Liver (tissue), 8 donors: ENCODE measurements at regions not wholly inside any gene's neighbourhood (a gene's known extent, or its start where the extent isn't known, plus 50 kb on each side); places are given as distances from the start of the nearest gene placed in this dataset.

ENCODE experiments used
- DNase-seq: peaks from one replicate; pipeline ENCODE4 v3.0.0-alpha.2; 2017; ENCODE audit warnings: low spot score
- H3K27ac ChIP-seq, 2 donors: one replicate each; pipeline ENCODE4 v1.7.0; 2013; ENCODE audit warnings: inconsistent platforms in 2 of 2, low read length in 2 of 2, control low read depth in 1 of 2, low read depth in 1 of 2, mild to moderate bottlenecking in 1 of 2
- H3K27me3 ChIP-seq, 4 donors: one replicate each; pipeline versions ENCODE4 v1.6.1 to v1.7.0; 2013; ENCODE audit warnings: low read length in 3 of 4, inconsistent platforms in 1 of 4, mild to moderate bottlenecking in 1 of 4, moderate library complexity in 1 of 4; ENCODE audit not compliant: control insufficient read depth in 4 of 4, insufficient read depth in 4 of 4
- H3K36me3 ChIP-seq, 4 donors: one replicate each; pipeline versions ENCODE4 v1.6.1 to v1.7.0; 2013; ENCODE audit warnings: low read length in 3 of 4, mild to moderate bottlenecking in 3 of 4, low read depth in 1 of 4, moderate library complexity in 1 of 4; ENCODE audit not compliant: control insufficient read depth in 4 of 4, insufficient read depth in 3 of 4
- H3K4me1 ChIP-seq, 4 donors: one replicate each; pipeline versions ENCODE4 v1.6.1 to v1.7.0; 2013; ENCODE audit warnings: low read length in 3 of 4, mild to moderate bottlenecking in 3 of 4, moderate library complexity in 1 of 4; ENCODE audit not compliant: control insufficient read depth in 4 of 4, insufficient read depth in 4 of 4
- H3K4me3 ChIP-seq, 3 donors: one replicate each; pipeline versions ENCODE4 v1.6.1 to v1.7.0; 2013; ENCODE audit warnings: low read length in 3 of 3, control low read depth in 1 of 3, low read depth in 1 of 3, mild to moderate bottlenecking in 1 of 3
- H3K9ac ChIP-seq, 2 donors: one replicate each; pipeline ENCODE4 v1.7.0; 2013; ENCODE audit warnings: low read length in 2 of 2, mild to moderate bottlenecking in 2 of 2, moderate library complexity in 2 of 2, control low read depth in 1 of 2, low read depth in 1 of 2
- H3K9me3 ChIP-seq, 4 donors: one replicate each; pipeline versions ENCODE4 v1.6.1 to v1.7.0; 2013; ENCODE audit warnings: low read length in 3 of 4; ENCODE audit not compliant: control insufficient read depth in 4 of 4
- EGR1 ChIP-seq, 2 donors: IDR thresholded peaks; 2 replicates each; pipeline ENCODE4 v1.6.1; 2016 to 2018; ENCODE audit warnings: antibody characterized with exemption in 2 of 2, low read depth in 2 of 2
- FOXA1 ChIP-seq: IDR thresholded peaks from 2 replicates; pipeline ENCODE4 v1.6.1; 2016; ENCODE audit warnings: antibody characterized with exemption
- GABPA ChIP-seq, 2 donors: IDR thresholded peaks in 1 of 2; conservative IDR thresholded peaks in 1 of 2; 2 replicates each; pipeline ENCODE4 v1.6.1; 2016; ENCODE audit warnings: antibody characterized with exemption in 2 of 2, mild to moderate bottlenecking in 1 of 2, moderate library complexity in 1 of 2
- HNF4A ChIP-seq, 2 donors: conservative IDR thresholded peaks; 2 replicates each; pipeline ENCODE4 v1.6.1; 2016; ENCODE audit warnings: antibody characterized with exemption in 2 of 2, mild to moderate bottlenecking in 2 of 2
- HNF4G ChIP-seq: IDR thresholded peaks from 2 replicates; pipeline ENCODE4 v1.6.1; 2016; ENCODE audit warnings: antibody characterized with exemption
- JUND ChIP-seq, 2 donors: IDR thresholded peaks; 2 replicates each; pipeline ENCODE4 v1.6.1; 2016; ENCODE audit warnings: antibody characterized with exemption in 2 of 2
- NR2F2 ChIP-seq: IDR thresholded peaks from 2 replicates; pipeline ENCODE4 v1.6.1; 2016; ENCODE audit warnings: antibody characterized with exemption
- RAD21 ChIP-seq, 2 donors: IDR thresholded peaks; 2 replicates each; pipeline ENCODE4 v1.6.1; 2016; ENCODE audit warnings: antibody characterized with exemption in 2 of 2, mild to moderate bottlenecking in 2 of 2
- RXRA ChIP-seq, 2 donors: IDR thresholded peaks; 2 replicates each; pipeline ENCODE4 v1.6.1; 2017 to 2018; ENCODE audit warnings: antibody characterized with exemption in 2 of 2, mild to moderate bottlenecking in 1 of 2
- SP1 ChIP-seq: IDR thresholded peaks from 2 replicates; pipeline ENCODE4 v1.6.1; 2018; ENCODE audit warnings: antibody characterized with exemption, mild to moderate bottlenecking
- TAF1 ChIP-seq: conservative IDR thresholded peaks from 2 replicates; pipeline ENCODE4 v1.6.1; 2016; ENCODE audit warnings: antibody characterized with exemption, mild to moderate bottlenecking
- YY1 ChIP-seq: IDR thresholded peaks from 2 replicates; pipeline ENCODE4 v1.6.1; 2016; ENCODE audit warnings: antibody characterized with exemption, mild to moderate bottlenecking
- whole genome bisulfite sequencing: extraction: QIAGEN DNeasy Blood & Tissue Kit; methylation state at CpG from one replicate; pipeline ENCODE4 v1.1.7; 2013; 5-methylcytosine and 5-hydroxymethylcytosine counted together
- TF ChIP-seq, protein P1 (sequence below): IDR thresholded peaks from 2 replicates; pipeline ENCODE4 v1.6.1; 2016; ENCODE audit warnings: antibody characterized with exemption
- TF ChIP-seq, protein P2 (sequence below): fragments of 150-350 bp; IDR thresholded peaks from 2 replicates; pipeline ENCODE4 v1.5.1; 2017; ENCODE audit warnings: improper control_type of control experiment, low read depth, low read length; ENCODE audit not compliant: missing input control
- TF ChIP-seq, protein P3 (sequence below): IDR thresholded peaks from 2 replicates; pipeline ENCODE4 v1.6.1; 2016; ENCODE audit warnings: antibody characterized with exemption
- TF ChIP-seq, protein P4 (sequence below): IDR thresholded peaks from 2 replicates; pipeline ENCODE4 v1.6.1; 2016; ENCODE audit warnings: antibody characterized with exemption, mild to moderate bottlenecking
- donor health status: healthy.
- donor health status: healthy.
- donor health status: healthy.
- donor health status: healthy.
- donor health status: healthy.

DNA sequence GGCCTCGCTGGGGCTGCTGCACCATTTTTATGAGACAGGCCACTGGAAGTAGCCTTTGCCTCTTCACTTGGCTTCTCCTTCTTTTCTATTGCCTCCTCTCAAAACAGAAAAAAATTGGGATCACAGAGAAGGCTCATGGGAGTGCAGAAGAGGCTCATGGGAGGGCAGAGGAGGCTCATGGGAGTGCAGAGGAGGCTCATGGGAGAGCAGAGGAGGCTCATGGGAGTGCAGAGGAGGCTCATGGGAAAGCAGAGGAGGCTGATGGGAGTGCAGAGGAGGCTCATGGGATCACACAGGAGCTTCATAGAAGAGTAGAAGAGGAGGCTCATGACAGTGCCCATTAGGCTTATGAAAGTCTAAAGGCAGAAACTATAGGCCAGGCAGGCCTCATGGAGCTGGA, 211.2 kb downstream of the IRF8 start:
- WGBS = 88% methylated on average over 1 of the region's 1 CpG
- no peak overlapping the region for H3K4me3 ChIP-seq

DNA sequence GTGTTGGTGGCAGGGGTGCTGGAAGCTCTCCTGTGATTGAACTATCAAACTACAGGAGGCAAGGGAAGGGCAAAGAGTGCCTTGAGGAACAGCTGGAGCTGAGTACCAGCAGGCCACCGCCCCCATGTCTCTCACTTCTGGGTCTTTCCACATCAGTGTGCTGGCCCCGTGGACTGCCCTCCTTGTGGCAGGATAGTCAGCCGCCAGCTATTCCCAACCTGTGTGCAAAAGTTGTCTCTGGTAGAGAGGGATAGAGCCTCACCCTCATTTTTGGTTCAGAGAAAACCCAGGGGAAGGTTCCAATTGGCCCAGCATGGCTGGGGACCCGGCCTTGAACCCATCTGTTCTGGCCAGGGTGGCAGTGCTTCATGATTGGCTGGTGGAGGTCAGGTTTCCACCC, 211.8 kb downstream of the IRF8 start:
- no peak overlapping the region for H3K9ac ChIP-seq
- no peaks in the 10 kb centered on the region for H3K36me3 ChIP-seq
- no peak overlapping the region for H3K4me3 ChIP-seq
- peaks cover 0 to 9% (median 3%) of the 10 kb centered on the region in 4 donors for H3K9me3 ChIP-seq
- WGBS = 91% methylated on average over 4 of the region's 4 CpGs
- no peaks in the 10 kb centered on the region for H3K4me1 ChIP-seq
- no peak overlapping the region for H3K27ac ChIP-seq
- no peak for DNase-seq
- peaks cover 0 to 2% (median 0%) of the 10 kb centered on the region in 4 donors for H3K27me3 ChIP-seq
- TF ChIP-seq, protein P1, sequence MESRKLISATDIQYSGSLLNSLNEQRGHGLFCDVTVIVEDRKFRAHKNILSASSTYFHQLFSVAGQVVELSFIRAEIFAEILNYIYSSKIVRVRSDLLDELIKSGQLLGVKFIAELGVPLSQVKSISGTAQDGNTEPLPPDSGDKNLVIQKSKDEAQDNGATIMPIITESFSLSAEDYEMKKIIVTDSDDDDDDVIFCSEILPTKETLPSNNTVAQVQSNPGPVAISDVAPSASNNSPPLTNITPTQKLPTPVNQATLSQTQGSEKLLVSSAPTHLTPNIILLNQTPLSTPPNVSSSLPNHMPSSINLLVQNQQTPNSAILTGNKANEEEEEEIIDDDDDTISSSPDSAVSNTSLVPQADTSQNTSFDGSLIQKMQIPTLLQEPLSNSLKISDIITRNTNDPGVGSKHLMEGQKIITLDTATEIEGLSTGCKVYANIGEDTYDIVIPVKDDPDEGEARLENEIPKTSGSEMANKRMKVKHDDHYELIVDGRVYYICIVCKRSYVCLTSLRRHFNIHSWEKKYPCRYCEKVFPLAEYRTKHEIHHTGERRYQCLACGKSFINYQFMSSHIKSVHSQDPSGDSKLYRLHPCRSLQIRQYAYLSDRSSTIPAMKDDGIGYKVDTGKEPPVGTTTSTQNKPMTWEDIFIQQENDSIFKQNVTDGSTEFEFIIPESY = no peak
- TF ChIP-seq RXRA (IDR thresholded peaks at IDR 0.05) (no peak), TAF1 (no peak), JUND (IDR thresholded peaks at IDR 0.05) (no peak), FOXA1 (no peak), NR2F2 (no peak), EGR1 (IDR thresholded peaks at IDR 0.05; ENCODE audit: low read depth in 2 of 2) (no peak), SP1 (no peak), HNF4A (conservative IDR thresholded peaks at IDR 0.05) (no peak)
- TF ChIP-seq, protein P2, sequence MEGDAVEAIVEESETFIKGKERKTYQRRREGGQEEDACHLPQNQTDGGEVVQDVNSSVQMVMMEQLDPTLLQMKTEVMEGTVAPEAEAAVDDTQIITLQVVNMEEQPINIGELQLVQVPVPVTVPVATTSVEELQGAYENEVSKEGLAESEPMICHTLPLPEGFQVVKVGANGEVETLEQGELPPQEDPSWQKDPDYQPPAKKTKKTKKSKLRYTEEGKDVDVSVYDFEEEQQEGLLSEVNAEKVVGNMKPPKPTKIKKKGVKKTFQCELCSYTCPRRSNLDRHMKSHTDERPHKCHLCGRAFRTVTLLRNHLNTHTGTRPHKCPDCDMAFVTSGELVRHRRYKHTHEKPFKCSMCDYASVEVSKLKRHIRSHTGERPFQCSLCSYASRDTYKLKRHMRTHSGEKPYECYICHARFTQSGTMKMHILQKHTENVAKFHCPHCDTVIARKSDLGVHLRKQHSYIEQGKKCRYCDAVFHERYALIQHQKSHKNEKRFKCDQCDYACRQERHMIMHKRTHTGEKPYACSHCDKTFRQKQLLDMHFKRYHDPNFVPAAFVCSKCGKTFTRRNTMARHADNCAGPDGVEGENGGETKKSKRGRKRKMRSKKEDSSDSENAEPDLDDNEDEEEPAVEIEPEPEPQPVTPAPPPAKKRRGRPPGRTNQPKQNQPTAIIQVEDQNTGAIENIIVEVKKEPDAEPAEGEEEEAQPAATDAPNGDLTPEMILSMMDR = no peak
- TF ChIP-seq, protein P3, sequence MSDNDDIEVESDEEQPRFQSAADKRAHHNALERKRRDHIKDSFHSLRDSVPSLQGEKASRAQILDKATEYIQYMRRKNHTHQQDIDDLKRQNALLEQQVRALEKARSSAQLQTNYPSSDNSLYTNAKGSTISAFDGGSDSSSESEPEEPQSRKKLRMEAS = no peak

More for the DNA sequence above, 211.2 kb downstream of the IRF8 start:
- H3K36me3 ChIP-seq = no peaks in the 10 kb centered on the region
- no peak for DNase-seq
- H3K9me3 ChIP-seq = peaks cover 0 to 9% (median 3%) of the 10 kb centered on the region in 4 donors
- TF ChIP-seq, protein P2 = no peak
- TF ChIP-seq HNF4A (conservative IDR thresholded peaks at IDR 0.05) (no peak), RAD21 (IDR thresholded peaks at IDR 0.05) (no peak), HNF4G (no peak), SP1 (no peak), RXRA (IDR thresholded peaks at IDR 0.05) (no peak), EGR1 (IDR thresholded peaks at IDR 0.05; ENCODE audit: low read depth in 2 of 2) (no peak), JUND (IDR thresholded peaks at IDR 0.05) (no peak), YY1 (no peak), GABPA (IDR thresholded peaks at IDR 0.05 in 1 of 2, conservative IDR thresholded peaks at IDR 0.05 in 1 of 2) (no peak)
- TF ChIP-seq, protein P1 = no peak
- TF ChIP-seq, protein P3 = no peak
- TF ChIP-seq, protein P4, sequence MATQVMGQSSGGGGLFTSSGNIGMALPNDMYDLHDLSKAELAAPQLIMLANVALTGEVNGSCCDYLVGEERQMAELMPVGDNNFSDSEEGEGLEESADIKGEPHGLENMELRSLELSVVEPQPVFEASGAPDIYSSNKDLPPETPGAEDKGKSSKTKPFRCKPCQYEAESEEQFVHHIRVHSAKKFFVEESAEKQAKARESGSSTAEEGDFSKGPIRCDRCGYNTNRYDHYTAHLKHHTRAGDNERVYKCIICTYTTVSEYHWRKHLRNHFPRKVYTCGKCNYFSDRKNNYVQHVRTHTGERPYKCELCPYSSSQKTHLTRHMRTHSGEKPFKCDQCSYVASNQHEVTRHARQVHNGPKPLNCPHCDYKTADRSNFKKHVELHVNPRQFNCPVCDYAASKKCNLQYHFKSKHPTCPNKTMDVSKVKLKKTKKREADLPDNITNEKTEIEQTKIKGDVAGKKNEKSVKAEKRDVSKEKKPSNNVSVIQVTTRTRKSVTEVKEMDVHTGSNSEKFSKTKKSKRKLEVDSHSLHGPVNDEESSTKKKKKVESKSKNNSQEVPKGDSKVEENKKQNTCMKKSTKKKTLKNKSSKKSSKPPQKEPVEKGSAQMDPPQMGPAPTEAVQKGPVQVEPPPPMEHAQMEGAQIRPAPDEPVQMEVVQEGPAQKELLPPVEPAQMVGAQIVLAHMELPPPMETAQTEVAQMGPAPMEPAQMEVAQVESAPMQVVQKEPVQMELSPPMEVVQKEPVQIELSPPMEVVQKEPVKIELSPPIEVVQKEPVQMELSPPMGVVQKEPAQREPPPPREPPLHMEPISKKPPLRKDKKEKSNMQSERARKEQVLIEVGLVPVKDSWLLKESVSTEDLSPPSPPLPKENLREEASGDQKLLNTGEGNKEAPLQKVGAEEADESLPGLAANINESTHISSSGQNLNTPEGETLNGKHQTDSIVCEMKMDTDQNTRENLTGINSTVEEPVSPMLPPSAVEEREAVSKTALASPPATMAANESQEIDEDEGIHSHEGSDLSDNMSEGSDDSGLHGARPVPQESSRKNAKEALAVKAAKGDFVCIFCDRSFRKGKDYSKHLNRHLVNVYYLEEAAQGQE = no peak
- no peak overlapping the region for H3K27ac ChIP-seq
- H3K9ac ChIP-seq = no peak overlapping the region
- H3K4me1 ChIP-seq = no peaks in the 10 kb centered on the region
- H3K27me3 ChIP-seq = peaks cover 0 to 2% (median 0%) of the 10 kb centered on the region in 4 donors
